Right hindlimb (tissue), 1 donor: ENCODE measurements at regions not wholly inside any gene's neighbourhood (a gene's known extent, or its start where the extent isn't known, plus 50 kb on each side); places are given as distances from the start of the nearest gene placed in this dataset.

ENCODE experiments used
- DNase-seq: peaks from one replicate; pipeline ENCODE4 v3.0.0-alpha.2; 2018

DNA sequence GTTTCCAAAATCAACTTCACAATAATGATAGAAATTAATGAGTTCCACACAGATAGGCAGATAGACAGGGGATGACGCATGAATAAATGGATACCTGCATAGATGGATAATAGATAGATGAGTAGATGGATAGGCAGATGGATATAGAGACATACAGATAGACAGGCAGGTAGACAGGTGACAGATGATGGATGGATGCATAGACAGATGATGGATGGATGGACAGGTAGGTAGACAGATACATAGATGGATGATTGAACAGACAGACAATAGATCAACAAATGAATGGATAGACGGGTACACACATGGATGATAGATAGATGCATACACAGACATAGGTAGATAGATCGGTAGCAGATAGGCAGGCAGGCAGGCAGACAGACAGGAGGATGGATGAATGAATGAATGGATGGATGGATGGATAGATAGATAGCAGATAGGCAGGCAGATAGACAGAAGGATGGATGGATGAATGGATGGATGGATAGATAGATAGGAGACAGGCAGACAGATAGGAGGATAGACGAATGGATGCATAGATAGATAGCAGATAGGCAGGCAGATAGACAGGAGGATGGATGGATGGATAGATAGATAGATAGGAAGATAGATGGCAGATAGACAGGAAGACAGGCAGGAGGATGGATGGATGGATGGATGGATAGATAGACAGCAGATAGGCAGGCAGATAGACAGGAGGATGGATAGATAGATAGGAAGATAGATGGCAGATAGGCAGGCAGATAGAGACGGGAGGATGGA, 142.5 kb downstream of the RBFOX3 start:
- DNase-seq, result no peak

- DNase-seq, result no peak
Measured at GRCh38 chr17:79466562-79467350, 144.1 kb downstream of the RBFOX3 start.

- DNase-seq, result no peak
Measured at GRCh38 chr17:79465681-79466025, 145.2 kb downstream of the RBFOX3 start.

DNA sequence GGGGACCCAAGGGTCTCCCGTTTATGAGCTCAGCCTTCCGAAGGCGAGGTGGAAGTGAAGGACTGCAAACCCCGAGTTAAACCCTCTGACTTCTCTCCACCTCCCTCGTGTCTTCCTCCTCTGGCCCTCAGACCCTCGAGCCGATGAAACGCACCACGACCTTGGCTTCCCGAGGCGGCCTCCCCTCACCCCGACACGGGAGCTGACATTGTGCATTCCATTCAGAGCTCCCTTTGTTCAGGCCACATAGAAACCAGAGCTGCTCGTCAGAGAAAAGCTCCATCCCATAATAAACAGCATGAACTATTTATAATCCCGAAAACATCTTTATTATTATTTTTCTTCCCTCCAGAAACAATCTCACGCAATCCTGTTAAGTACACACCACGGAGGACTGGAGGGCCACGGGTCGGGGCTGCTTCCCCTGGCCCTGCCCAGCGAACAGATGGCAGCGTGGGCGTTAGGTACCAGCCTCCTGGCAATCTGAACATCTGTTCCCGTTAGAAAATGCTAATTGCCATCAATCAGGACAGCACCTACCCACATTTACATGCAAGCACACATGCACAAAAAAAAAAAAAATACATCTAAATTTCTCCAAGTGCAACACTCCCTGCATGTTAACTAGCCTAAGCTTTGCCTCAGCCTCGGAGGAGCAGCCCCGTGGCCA, 145.7 kb downstream of the RBFOX3 start:
- DNase-seq, result no peak

DNA sequence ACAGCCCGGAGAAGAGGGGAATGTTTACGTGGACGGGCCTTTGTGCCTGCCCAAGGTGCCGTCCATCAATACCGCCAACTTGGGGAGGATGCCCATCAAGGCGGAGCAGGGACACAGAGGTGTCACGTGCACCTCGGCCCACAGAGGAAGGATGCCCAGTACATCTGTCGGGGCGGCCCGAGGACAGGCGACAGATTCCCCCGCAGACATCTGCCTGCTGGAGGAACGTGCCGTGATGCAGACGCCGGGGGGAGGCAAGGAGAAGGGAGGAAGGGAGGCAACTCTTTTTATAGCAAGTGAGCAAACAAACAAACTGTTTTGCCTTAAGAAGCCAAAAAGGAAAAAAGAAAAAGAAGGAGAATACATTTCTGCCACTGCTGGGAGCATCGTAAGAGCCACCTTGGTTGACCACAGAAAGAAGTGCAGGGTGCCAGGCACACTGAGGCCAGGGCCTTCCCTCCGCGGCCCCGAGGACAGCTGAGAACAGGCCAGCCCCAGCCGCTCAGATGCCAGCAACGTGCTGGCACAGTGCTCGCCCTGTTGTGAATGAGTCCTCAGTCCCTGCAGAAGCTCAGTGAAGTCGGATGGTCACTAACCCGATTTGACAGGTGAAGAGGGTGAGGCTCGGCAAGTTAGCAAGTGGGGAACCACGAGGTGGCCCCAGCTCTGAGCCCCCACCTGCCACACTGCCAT, 146.4 kb downstream of the RBFOX3 start:
- no peak for DNase-seq

DNA sequence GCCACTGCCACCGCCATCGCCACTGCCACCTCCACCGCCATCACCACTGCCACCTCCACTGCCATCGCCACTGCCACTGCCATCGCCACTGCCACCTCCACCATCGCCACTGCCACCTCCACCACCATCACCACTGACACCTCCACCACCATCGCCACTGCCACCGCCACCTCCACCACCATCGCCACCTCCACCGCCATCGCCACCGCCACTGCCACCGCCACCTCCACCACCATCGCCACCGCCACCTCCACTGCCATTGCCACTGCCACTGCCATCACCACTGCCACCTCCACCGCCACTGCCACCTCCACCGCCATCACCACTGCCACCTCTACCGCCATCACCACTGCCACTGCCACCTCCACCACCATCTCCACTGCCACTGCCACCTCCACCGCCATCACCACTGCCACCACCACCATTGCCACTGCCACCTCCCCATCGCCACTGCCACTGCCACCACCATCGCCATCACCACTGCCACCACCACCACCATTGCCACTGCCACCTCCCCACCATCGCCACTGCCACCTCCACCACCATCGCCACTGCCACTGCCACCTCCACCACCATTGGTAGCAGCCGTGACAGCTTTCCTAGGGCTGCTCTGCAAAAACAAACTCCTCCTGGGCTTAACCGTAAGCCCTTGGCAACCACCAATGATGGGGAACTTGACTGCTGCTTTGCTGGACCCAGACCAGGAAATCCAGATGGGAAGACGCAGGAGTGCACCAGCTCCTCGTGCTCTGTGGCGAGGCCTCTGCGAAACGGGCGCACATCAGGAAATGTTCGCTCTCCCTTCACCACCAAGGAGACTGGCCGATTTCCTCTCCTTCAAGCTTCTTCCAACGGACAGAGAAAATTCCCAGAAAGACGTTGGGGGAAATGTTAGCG, 147.2 kb downstream of the RBFOX3 start:
- no peak for DNase-seq

DNA sequence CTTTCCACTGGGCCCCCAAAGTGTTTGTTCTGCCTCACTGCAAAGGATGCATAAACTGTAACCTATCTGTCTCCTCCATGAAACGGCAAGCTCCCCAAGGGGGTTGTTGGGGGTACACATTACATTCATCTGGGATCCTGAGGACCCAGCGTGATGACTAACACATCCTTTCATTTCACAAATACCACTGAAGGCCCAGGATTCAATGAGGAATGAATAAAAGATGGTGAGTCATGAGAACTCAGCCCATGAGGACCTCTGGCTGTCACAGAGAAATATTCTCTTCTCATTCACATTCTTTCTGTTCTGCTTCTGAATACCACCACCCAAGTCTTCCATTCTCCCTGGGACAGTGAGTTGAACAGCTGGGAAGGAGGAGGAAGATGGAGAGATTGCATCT, 149.8 kb downstream of the RBFOX3 start:
- DNase-seq, result no peak

GRCh38 chr17:79459846-79460245, 151.0 kb downstream of the RBFOX3 start:
- DNase-seq, result no peak

GRCh38 chr17:79459003-79459655, 151.7 kb downstream of the RBFOX3 start:
- DNase-seq, result no peak

DNA sequence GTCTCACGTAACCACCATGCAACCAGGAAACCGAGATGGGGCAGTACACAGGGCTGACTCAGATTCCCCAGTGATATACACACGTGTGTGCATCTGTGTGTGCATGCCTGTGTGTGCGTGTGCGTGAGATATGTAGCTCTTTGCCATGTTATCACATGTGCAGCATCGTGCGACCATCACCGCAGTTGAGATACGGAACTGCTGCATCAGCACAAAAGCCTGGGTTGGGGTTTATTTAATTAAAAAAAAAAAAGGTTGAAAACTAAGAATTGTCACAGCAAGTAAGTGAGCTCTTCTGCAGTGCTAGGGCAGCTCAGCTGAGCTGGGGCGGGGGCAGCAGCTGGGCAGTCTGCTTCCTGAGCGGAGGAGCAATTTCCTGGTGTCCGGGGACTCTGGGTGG, 152.5 kb downstream of the RBFOX3 start:
- DNase-seq, result no peak

DNA sequence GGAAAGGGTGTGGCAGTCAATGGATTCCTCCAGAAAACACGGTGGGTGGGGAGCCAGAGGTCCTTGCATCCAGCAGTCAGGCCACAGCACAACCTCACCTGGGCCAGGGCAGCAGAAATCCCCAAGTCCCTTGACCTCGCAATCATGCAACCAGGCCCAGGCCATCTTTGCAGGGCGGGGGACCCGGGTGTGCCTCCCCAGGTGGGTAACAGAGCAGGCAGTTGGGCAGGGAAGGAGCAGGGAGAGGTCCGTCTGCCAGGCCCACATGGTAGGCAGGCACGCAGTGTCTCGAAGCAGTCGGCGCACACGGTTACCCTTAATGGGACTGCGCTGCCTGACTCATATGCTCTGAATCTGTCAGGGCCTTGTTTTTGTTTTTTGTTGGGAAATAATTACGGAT, 153.0 kb downstream of the RBFOX3 start:
- DNase-seq, result no peak

GRCh38 chr17:79457376-79457775, 153.5 kb downstream of the RBFOX3 start:
- DNase-seq, result no peak

- no peak for DNase-seq
Measured at GRCh38 chr17:79455636-79456035, 155.2 kb downstream of the RBFOX3 start.

- DNase-seq, result no peak
Measured at GRCh38 chr17:79454826-79455225, 156.0 kb downstream of the RBFOX3 start.

DNA sequence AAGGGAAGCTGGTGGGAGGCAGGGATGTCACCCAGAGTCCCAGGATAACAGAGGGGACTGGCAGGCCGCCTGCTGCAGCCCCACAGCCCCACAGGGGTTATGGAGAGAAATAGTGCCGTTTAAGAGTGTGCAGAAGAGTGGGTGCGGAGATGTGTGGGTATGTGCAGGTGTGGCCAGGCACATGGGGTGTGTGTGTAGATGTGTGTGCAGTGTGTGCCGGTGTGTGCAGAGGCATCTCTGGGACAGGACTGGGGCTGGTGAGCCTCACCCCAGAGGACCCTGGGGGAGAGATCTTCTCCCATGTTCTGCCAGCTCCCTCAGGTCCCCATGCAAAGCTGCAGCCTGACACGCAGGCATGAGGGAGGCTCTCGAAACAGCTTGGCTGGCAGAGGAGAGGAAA, 157.4 kb downstream of the RBFOX3 start:
- no peak for DNase-seq

DNA sequence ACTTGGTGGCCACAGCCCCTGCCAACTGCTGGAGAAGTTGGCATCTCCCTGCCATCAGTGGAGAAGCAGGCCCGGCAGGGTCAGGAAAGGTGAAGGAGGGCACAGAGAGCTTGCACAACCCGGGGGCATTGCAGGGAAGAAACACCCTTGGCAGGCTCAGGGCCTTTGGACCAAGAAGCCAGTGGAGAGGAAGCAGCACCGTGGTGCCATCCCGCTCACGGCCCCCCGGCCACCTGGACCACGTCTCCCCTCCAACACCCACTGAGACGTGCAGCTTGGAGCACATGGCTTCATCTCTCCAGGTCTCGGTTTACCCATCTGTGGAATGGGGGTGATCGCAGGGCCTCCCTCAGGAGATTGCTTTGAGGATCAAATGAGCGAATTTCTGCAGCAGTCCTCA, 158.1 kb downstream of the RBFOX3 start:
- DNase-seq, result no peak

GRCh38 chr17:79451167-79451566, 159.7 kb downstream of the RBFOX3 start:
- no peak for DNase-seq

DNA sequence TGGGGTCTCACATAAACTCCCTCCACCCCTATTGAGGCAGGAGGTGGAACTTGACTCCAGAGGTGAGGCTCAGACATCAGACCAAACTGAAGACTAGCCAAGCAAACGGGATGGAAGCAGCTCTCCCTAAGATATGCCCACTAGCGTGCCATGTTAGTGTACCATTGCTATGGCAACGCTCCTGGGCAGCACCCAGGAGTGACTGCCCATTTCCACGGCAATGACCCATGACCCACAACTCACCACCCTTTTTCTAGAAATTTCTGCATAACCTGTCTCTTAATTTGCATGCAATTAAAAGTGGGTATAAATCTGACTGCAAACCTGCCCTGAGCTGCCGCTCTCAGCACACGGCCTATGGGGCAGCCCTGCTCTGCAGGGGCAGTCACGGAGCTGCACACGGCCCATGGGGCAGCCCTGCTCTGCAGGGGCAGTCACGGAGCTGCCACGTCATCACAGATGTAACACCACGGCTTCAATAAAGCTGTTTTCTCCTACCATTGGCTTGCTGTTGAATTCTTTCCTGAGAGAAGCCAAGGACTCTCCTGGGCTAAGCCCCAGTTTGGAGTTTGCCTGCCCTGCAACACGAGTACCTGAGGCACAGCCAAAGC, 164.3 kb downstream of the RBFOX3 start:
- no peak for DNase-seq

DNA sequence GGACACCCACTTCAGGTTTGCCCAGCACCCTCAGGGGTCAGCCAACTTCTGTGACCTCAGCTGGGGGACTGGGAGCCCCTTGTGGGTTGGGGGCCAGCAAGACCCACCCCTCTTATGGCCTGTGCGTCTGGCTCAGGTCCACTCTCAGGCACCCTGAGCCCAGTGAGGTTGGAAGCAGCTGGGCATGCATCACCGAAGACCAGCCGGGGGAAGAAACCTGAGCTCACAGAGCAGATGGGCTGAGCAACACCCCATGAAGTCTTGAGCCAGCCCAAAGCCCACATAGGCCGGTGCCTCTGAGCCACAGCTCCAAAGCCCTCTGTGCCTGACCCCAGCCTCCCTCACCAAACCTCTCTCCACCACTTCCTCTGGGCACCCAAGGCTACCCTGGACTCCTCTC, 166.7 kb downstream of the RBFOX3 start:
- no peak for DNase-seq

DNA sequence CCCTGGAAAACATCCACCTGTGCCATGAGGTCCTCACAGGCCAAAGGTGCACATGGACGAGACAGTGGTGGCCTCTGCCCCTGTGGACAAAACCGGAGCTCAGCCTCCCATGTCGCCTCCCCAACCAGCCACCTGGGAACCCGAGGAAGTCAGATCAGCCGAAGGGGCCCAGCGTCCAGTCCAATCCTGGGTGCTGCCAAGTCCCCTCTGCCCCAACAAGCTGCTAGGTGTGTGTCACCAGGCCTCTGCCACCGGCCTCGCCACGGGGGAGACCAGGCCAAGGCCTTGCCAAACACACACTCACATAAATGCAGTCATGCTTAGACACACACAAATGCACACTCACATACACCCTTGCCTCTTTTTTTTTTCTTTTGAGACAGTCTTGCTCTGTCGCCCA, 167.8 kb downstream of the RBFOX3 start:
- DNase-seq, result no peak
